Hepatocyte (in vitro differentiated cells): ENCODE measurements at regions not wholly inside any gene's neighbourhood (a gene's known extent, or its start where the extent isn't known, plus 50 kb on each side); places are given as distances from the start of the nearest gene placed in this dataset.

Source experiments
- CTCF ChIP-seq: fragments of 200-600 bp; sonication (generic); IDR thresholded peaks from 2 replicates; pipeline ENCODE4 v1.5.1; 2016; ENCODE audit warnings: antibody characterized with exemption, mild to moderate bottlenecking; ENCODE audit not compliant: poor library complexity
- EZH2 ChIP-seq: fragments of 200-600 bp; sonication (generic); IDR thresholded peaks from 2 replicates; pipeline ENCODE4 v1.6.1; 2016; ENCODE audit warnings: antibody characterized with exemption, mild to moderate bottlenecking, borderline replicate concordance
- EZH2phosphoT487 ChIP-seq: fragments of 200-600 bp; sonication (generic); IDR thresholded peaks from one replicate; pipeline ENCODE4 v1.6.1; 2018; ENCODE audit warnings: antibody characterized with exemption, mild to moderate bottlenecking, low read depth, moderate library complexity; ENCODE audit not compliant: unreplicated experiment, severe bottlenecking

- TF ChIP-seq CTCF (no peak), EZH2phosphoT487 (no peak), EZH2 (no peak)
These were observed 206.4 kb upstream of the CDKN2B start for GRCh38 chr9:22215521-22215920.
